Lower leg skin (tissue), 3 donors: ENCODE measurements at regions not wholly inside any gene's neighbourhood (a gene's known extent, or its start where the extent isn't known, plus 50 kb on each side); places are given as distances from the start of the nearest gene placed in this dataset.

ENCODE experiments used
- CTCF ChIP-seq, 3 donors: fragments of 450-650 bp; IDR thresholded peaks; one replicate each; pipeline ENCODE4 v1.5.1; 2016; ENCODE audit warnings: antibody characterized with exemption in 3 of 3, mild to moderate bottlenecking in 3 of 3, moderate library complexity in 2 of 3
- POLR2A ChIP-seq, 2 donors: fragments of 450-650 bp; IDR thresholded peaks; one replicate each; pipeline ENCODE4 v1.6.1; 2016 to 2017; ENCODE audit warnings: antibody characterized with exemption in 2 of 2, mild to moderate bottlenecking in 1 of 2, moderate library complexity in 1 of 2

- TF ChIP-seq CTCF (IDR thresholded peaks at IDR 0.05), result no peak
- no peak for TF ChIP-seq POLR2A (IDR thresholded peaks at IDR 0.05)
Observed at GRCh38 chrX:147217334-147217733, 402.8 kb upstream of the CXorf51A start.
